GM12878 (cell line): ENCODE measurements at regions not wholly inside any gene's neighbourhood (a gene's known extent, or its start where the extent isn't known, plus 50 kb on each side); places are given as distances from the start of the nearest gene placed in this dataset.

Experiments used
- ATAC-seq: fragments of 200-7000 bp; cut with Tn5 transposase; 3 replicates; pipeline ENCODE4 v1.9.1; 2020; ENCODE audit warnings: mild to moderate bottlenecking, moderate library complexity
- BruUV-seq: library from RNA; stranded (reverse); fragments of 400-500 nt; replicated peaks from 2 replicates; lab custom pipeline; 2021; lab: Mats Ljungman, UMichigan
- CTCF ChIA-PET: fragments of 300-600 bp; sonication (Branson Sonifier 250); formaldehyde crosslinking; extraction: SDS; loops from one replicate; lab custom pipeline; 2021; ENCODE audit warnings: inconsistent platforms; lab: Yijun Ruan, JAX
- POLR2A ChIA-PET: fragments of 350-600 bp; formaldehyde crosslinking; extraction: SDS; loops from one replicate; lab custom pipeline; 2021; ENCODE audit warnings: inconsistent platforms; lab: Charles Lee
- RAD21 ChIA-PET: fragments of 300-600 bp; sonication (Branson Sonifier 250); formaldehyde crosslinking; loops from one replicate; lab custom pipeline; 2023; ENCODE audit warnings: antibody characterized with exemption; ENCODE audit not compliant: unreplicated experiment; lab: Charles Lee
- SMC1A ChIA-PET: fragments of 300-600 bp; sonication (Branson Sonifier 250); formaldehyde crosslinking; loops from one replicate; lab custom pipeline; 2023; ENCODE audit not compliant: unreplicated experiment, uncharacterized antibody; lab: Charles Lee
- DNase-seq: peaks from one replicate; pipeline ENCODE4 v3.0.0-alpha.2; 2011; ENCODE audit warnings: low read depth, low spot score
- FAIRE-seq: peaks from 3 replicates; lab custom pipeline; 2011; peaks lifted over from hg19 to GRCh38; lab: Jason Lieb, UNC
- H2AFZ ChIP-seq: 2 replicates; pipeline ENCODE4 v1.6.0; 2011; ENCODE audit warnings: low read depth, low read length, control low read depth; ENCODE audit not compliant: control insufficient read depth
- H3K27ac ChIP-seq: 2 replicates; pipeline ENCODE4 v1.5.1; 2011; ENCODE audit warnings: control low read depth; ENCODE audit not compliant: control insufficient read depth, insufficient read depth
- H3K27me3 ChIP-seq, 2 experiments: replicated peaks in 1 of 2; 2 replicates each; pipeline versions ENCODE4 v1.6.0 to v1.6.1; 2011; ENCODE audit warnings: low read length in 1 of 2; ENCODE audit not compliant: control insufficient read depth in 2 of 2, insufficient read depth in 2 of 2
- H3K36me3 ChIP-seq, 2 experiments: 2 replicates each; pipeline ENCODE4 v1.5.1; 2011; ENCODE audit warnings: low read length in 1 of 2; ENCODE audit not compliant: control insufficient read depth in 2 of 2, insufficient read depth in 2 of 2
- H3K4me1 ChIP-seq: 2 replicates; pipeline ENCODE4 v1.6.1; 2011; ENCODE audit warnings: mild to moderate bottlenecking, low read length, moderate library complexity, mixed read lengths; ENCODE audit not compliant: control insufficient read depth, insufficient read depth
- H3K4me2 ChIP-seq: 2 replicates; pipeline ENCODE4 v1.6.0; 2011; ENCODE audit warnings: control low read depth; ENCODE audit not compliant: control insufficient read depth, insufficient read depth
- H3K4me3 ChIP-seq: fragments of 200-600 bp; sonication (generic); 2 replicates; pipeline ENCODE4 v1.5.1; 2016
- H3K79me2 ChIP-seq: 2 replicates; pipeline ENCODE4 v1.6.0; 2011; ENCODE audit warnings: low read length; ENCODE audit not compliant: control insufficient read depth, insufficient read depth
- H3K9ac ChIP-seq: 2 replicates; pipeline ENCODE4 v1.8.0; 2011; ENCODE audit warnings: low read length, control low read depth, mixed read lengths; ENCODE audit not compliant: control insufficient read depth, insufficient read depth
- H3K9me3 ChIP-seq: replicated peaks from 3 replicates; pipeline ENCODE4 v1.5.1; 2011; ENCODE audit warnings: mild to moderate bottlenecking, low read length; ENCODE audit not compliant: control insufficient read depth, insufficient read depth
- H4K20me1 ChIP-seq: 2 replicates; pipeline ENCODE4 v1.6.0; 2011; ENCODE audit not compliant: control insufficient read depth, insufficient read depth
- ASH2L ChIP-seq: fragments of 300-600, 200-600 bp; sonication (generic); IDR thresholded peaks from 2 replicates; pipeline ENCODE4 v1.6.1; 2017; ENCODE audit warnings: low read depth, mild to moderate bottlenecking, borderline replicate concordance
- CTCF ChIP-seq, 3 experiments: IDR thresholded peaks in 2 of 3; conservative IDR thresholded peaks in 1 of 3; 2 replicates each; pipeline ENCODE4 v1.5.1; 2011; ENCODE audit warnings: low read depth in 3 of 3, low read length in 3 of 3, mild to moderate bottlenecking in 3 of 3, control low read depth in 2 of 3, moderate library complexity in 2 of 3, inconsistent platforms in 1 of 3, mixed read lengths in 1 of 3; ENCODE audit not compliant: control insufficient read depth in 2 of 3, insufficient read depth in 1 of 3; ENCODE audit errors: extremely low read depth in 1 of 3
- E2F8 ChIP-seq: fragments of 450-650 bp; IDR thresholded peaks from 2 replicates; pipeline ENCODE4 v1.6.1; 2018; ENCODE audit warnings: mild to moderate bottlenecking, low read depth, moderate library complexity; ENCODE audit not compliant: partially characterized antibody
- EGR1 ChIP-seq, 2 experiments: IDR thresholded peaks; 1 replicate in 1 of 2; 2 replicates in 1 of 2; pipeline ENCODE4 v1.6.1; 2011 to 2012; ENCODE audit warnings: low read depth in 2 of 2, low read length in 2 of 2, borderline replicate concordance in 1 of 2, mild to moderate bottlenecking in 1 of 2, moderate library complexity in 1 of 2
- EZH2 ChIP-seq: IDR thresholded peaks from 2 replicates; pipeline ENCODE4 v1.6.1; 2012; ENCODE audit warnings: low read depth, mild to moderate bottlenecking, control low read depth, inconsistent platforms, low read length, borderline replicate concordance; ENCODE audit not compliant: control insufficient read depth
- HSF1 ChIP-seq: fragments of 150-350 bp; IDR thresholded peaks from 2 replicates; pipeline ENCODE4 v1.6.1; 2014; ENCODE audit warnings: mild to moderate bottlenecking, low read depth, low read length
- IKZF2 ChIP-seq, 2 experiments: fragments of 450-650 bp; IDR thresholded peaks; 2 replicates each; pipeline ENCODE4 v1.6.1; 2017; ENCODE audit warnings: mild to moderate bottlenecking in 2 of 2, moderate library complexity in 2 of 2
- NR2C2 ChIP-seq: IDR thresholded peaks from 2 replicates; pipeline ENCODE4 v1.6.1; 2011; ENCODE audit warnings: borderline replicate concordance, low read depth; ENCODE audit not compliant: control insufficient read depth, insufficient read length
- RB1 ChIP-seq: fragments of 450-650 bp; formaldehyde crosslinking; IDR thresholded peaks from 2 replicates; pipeline ENCODE4 v1.6.1; 2017; ENCODE audit warnings: mild to moderate bottlenecking, borderline replicate concordance
- YBX1 ChIP-seq: fragments of 450-650 bp; IDR thresholded peaks from 2 replicates; pipeline ENCODE4 v1.6.1; 2016; ENCODE audit warnings: antibody characterized with exemption
- ZNF217 ChIP-seq: fragments of 450-650 bp; IDR thresholded peaks from 2 replicates; pipeline ENCODE4 v1.6.1; 2017; ENCODE audit warnings: antibody characterized with exemption, mild to moderate bottlenecking
- ZNF24 ChIP-seq: fragments of 450-650 bp; IDR thresholded peaks from 2 replicates; pipeline ENCODE4 v1.6.1; 2017; ENCODE audit warnings: antibody characterized with exemption, mild to moderate bottlenecking
- ZNF687 ChIP-seq: fragments of 450-650 bp; IDR thresholded peaks from 2 replicates; pipeline ENCODE4 v1.6.1; 2017; ENCODE audit warnings: mild to moderate bottlenecking, moderate library complexity
- ZSCAN29 ChIP-seq: fragments of 450-650 bp; IDR thresholded peaks from 2 replicates; pipeline ENCODE4 v1.6.1; 2017; ENCODE audit warnings: mild to moderate bottlenecking, moderate library complexity
- ZZZ3 ChIP-seq: IDR thresholded peaks from 2 replicates; pipeline ENCODE4 v1.6.1; 2011; ENCODE audit warnings: low read depth; ENCODE audit not compliant: control insufficient read depth, insufficient read length
- WGBS: methylation state at CpG from one replicate; pipeline ENCODE4 v1.1.6; 2016; ENCODE audit warnings: low lambda C conversion rate; ENCODE audit not compliant: insufficient replicate concordance, insufficient coverage; ENCODE audit errors: missing lambda C conversion rate; 5-methylcytosine and 5-hydroxymethylcytosine counted together
- in situ Hi-C: fragments of 300-500 bp; cut with MboI; formaldehyde crosslinking; loops from 9 replicates; pipeline ENCODE4 v1.14.3; 2018; ENCODE audit warnings: mixed read lengths
- intact Hi-C: fragments of 100-400 bp; cut with micrococcal nuclease; formaldehyde crosslinking; loops from one replicate; pipeline ENCODE4 v1.14.2; 2022; ENCODE audit not compliant: unreplicated experiment

- WGBS = 12% methylated on average over 3 of the region's 3 CpGs
- in situ Hi-C loops = no loop called here
- CTCF ChIA-PET = no interaction called here
- TF ChIP-seq E2F8 (no peak), ZNF687 (no peak), NR2C2 (no peak), CTCF (IDR thresholded peaks at IDR 0.05 in 2 of 3, conservative IDR thresholded peaks at IDR 0.05 in 1 of 3; ENCODE audit: control insufficient read depth in 2 of 3, extremely low read depth in 1 of 3, insufficient read depth in 1 of 3, low read depth in 3 of 3, low read length in 3 of 3) (no peak), ZNF24 (no peak), ZNF217 (no peak), ZSCAN29 (no peak), IKZF2 (IDR thresholded peaks at IDR 0.05) (no peak), EGR1 (IDR thresholded peaks at IDR 0.05; ENCODE audit: borderline replicate concordance in 1 of 2, low read depth in 2 of 2, low read length in 2 of 2) (no peak), EZH2 (no peak), RB1 (no peak), ASH2L (no peak), HSF1 (no peak), YBX1 (no peak), ZZZ3 (no peak)
Observed at GRCh38 chr10:6787718-6788117, 207.6 kb upstream of the PRKCQ start.

More at GRCh38 chr10:6787718-6788117, 207.6 kb upstream of the PRKCQ start:
- H3K36me3 ChIP-seq = no peaks in the 10 kb centered on the region
- H3K79me2 ChIP-seq = no peaks in the 10 kb centered on the region
- FAIRE-seq (no peak), DNase-seq (no peak), ATAC-seq (no peak)
- SMC1A ChIA-PET = no interaction called here
- RAD21 ChIA-PET = no interaction called here
- intact Hi-C loops = no loop called here
- no TSS peak for BruUV-seq
- no peak overlapping the region for H3K9ac ChIP-seq
- POLR2A ChIA-PET = interaction anchor here (0.6 kb wide), 1 partner anchor 738 kb away, joined by 3 read pairs; no protein-coding TSS in a partner anchor
- H4K20me1 ChIP-seq = no peaks in the 10 kb centered on the region
- no peaks in the 10 kb centered on the region for H3K4me1 ChIP-seq
- no peaks in the 10 kb centered on the region for H3K27me3 ChIP-seq
- H3K9me3 ChIP-seq = no peaks in the 10 kb centered on the region
- no peak overlapping the region for H3K4me2 ChIP-seq
- no peak overlapping the region for H3K4me3 ChIP-seq
- no peak overlapping the region for H2AFZ ChIP-seq
- no peak overlapping the region for H3K27ac ChIP-seq
